Transverse colon (tissue), 4 donors: ENCODE measurements at regions not wholly inside any gene's neighbourhood (a gene's known extent, or its start where the extent isn't known, plus 50 kb on each side); places are given as distances from the start of the nearest gene placed in this dataset.

Source experiments
- EP300 ChIP-seq: sonication (generic); formaldehyde crosslinking; IDR thresholded peaks from one replicate; pipeline ENCODE4 v1.6.1; 2017; ENCODE audit warnings: antibody characterized with exemption, low read depth
- POLR2A ChIP-seq: fragments of 450-650 bp; IDR thresholded peaks from one replicate; pipeline ENCODE4 v1.6.1; 2016; ENCODE audit warnings: antibody characterized with exemption, mild to moderate bottlenecking, moderate library complexity
- POLR2AphosphoS5 ChIP-seq, 3 donors: sonication (generic); formaldehyde crosslinking; IDR thresholded peaks; one replicate each; pipeline ENCODE4 v1.6.1; 2016; ENCODE audit warnings: antibody characterized with exemption in 3 of 3
- TF ChIP-seq, protein P1 (sequence below), 5 experiments: fragments of 200-600 bp in 3 of 5; fragments of 450-650 bp in 2 of 5; sonication (generic) in 3 of 5; IDR thresholded peaks; 1 replicate in 2 of 5; 2 replicates in 3 of 5; pipeline ENCODE4 v1.5.1; 2016 to 2017; ENCODE audit warnings: antibody characterized with exemption in 5 of 5, inconsistent platforms in 3 of 5, mild to moderate bottlenecking in 2 of 5, moderate library complexity in 1 of 5

DNA sequence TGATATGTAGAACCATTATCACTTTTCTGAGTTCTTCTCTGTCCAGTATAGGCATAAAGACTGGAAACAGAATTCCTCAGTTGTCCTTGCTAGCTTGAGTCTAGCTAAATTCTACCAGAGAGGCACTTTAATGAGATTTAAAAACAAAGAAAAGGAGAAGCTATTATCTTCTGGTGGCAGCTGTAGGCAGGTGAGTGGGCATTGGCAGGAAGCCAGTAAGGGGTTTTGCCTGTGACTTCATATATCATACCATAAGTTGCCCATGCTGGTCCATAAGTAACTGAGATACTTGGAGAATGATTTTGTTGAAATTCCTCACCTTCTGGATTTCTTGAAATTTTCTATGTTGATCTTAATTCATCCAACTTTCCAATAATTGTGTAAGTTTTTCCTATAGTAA is 402.3 kb upstream of the TGFBR2 start:
- TF ChIP-seq, protein P1, sequence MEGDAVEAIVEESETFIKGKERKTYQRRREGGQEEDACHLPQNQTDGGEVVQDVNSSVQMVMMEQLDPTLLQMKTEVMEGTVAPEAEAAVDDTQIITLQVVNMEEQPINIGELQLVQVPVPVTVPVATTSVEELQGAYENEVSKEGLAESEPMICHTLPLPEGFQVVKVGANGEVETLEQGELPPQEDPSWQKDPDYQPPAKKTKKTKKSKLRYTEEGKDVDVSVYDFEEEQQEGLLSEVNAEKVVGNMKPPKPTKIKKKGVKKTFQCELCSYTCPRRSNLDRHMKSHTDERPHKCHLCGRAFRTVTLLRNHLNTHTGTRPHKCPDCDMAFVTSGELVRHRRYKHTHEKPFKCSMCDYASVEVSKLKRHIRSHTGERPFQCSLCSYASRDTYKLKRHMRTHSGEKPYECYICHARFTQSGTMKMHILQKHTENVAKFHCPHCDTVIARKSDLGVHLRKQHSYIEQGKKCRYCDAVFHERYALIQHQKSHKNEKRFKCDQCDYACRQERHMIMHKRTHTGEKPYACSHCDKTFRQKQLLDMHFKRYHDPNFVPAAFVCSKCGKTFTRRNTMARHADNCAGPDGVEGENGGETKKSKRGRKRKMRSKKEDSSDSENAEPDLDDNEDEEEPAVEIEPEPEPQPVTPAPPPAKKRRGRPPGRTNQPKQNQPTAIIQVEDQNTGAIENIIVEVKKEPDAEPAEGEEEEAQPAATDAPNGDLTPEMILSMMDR (IDR thresholded peaks at IDR 0.05) = no peak
- TF ChIP-seq EP300 (no peak), POLR2AphosphoS5 (IDR thresholded peaks at IDR 0.05) (no peak), POLR2A (no peak)
